ENCODE measurements at regions not wholly inside any gene's neighbourhood (a gene's known extent, or its start where the extent isn't known, plus 50 kb on each side); places are given as distances from the start of the nearest gene placed in this dataset.

GRCh38 chr2:9122367-9122766 lies 84.2 kb upstream of the ASAP2 start:
- Histone ChIP-seq H3K4me3 (no peak overlapping the region), H3K36me3 (ENCODE audit: low read depth) (no peaks in the 10 kb centered on the region), H3K9me3 (no peaks in the 10 kb centered on the region), H3K4me1 (ENCODE audit: low read depth) (no peaks in the 10 kb centered on the region)
- intact Hi-C loops (cut with DNase I, micrococcal nuclease) = no loop called here
- TF ChIP-seq CTCF (IDR thresholded peaks at IDR 0.05) = no peak
- no peak for ATAC-seq
- no peak for DNase-seq

- no peak for TF ChIP-seq CTCF (IDR thresholded peaks at IDR 0.05)
- intact Hi-C loops (cut with DNase I, micrococcal nuclease) = no loop called here
- Histone ChIP-seq H3K4me1 (ENCODE audit: low read depth) (no peaks in the 10 kb centered on the region), H3K36me3 (ENCODE audit: low read depth) (no peaks in the 10 kb centered on the region), H3K9me3 (no peaks in the 10 kb centered on the region), H3K4me3 (no peak overlapping the region)
- DNase-seq = no peak
- no peak for ATAC-seq
Measured at GRCh38 chr2:9118383-9118960, 88.1 kb upstream of the ASAP2 start.

GRCh38 chr2:9115229-9115628 lies 91.4 kb upstream of the ASAP2 start:
- TF ChIP-seq CTCF (IDR thresholded peaks at IDR 0.05) = no peak
- H3K4me3 ChIP-seq = no peak overlapping the region
- intact Hi-C loops (cut with DNase I, micrococcal nuclease) = no loop called here
- DNase-seq (no peak), ATAC-seq (no peak)
- no peaks in the 10 kb centered on the region for H3K4me1 ChIP-seq (ENCODE audit: low read depth)
- no peaks in the 10 kb centered on the region for H3K36me3 ChIP-seq (ENCODE audit: low read depth)
- H3K9me3 ChIP-seq = no peaks in the 10 kb centered on the region

GRCh38 chr2:9114458-9114857 lies 92.2 kb upstream of the ASAP2 start:
- no peak for TF ChIP-seq CTCF (IDR thresholded peaks at IDR 0.05)
- peak; percentile 71 for ATAC-seq

GRCh38 chr2:9113916-9114315 lies 92.7 kb upstream of the ASAP2 start:
- TF ChIP-seq CTCF (IDR thresholded peaks at IDR 0.05) = no peak
- intact Hi-C loops (cut with DNase I, micrococcal nuclease) = no loop called here
- H3K36me3 ChIP-seq (ENCODE audit: low read depth) = no peaks in the 10 kb centered on the region
- no peak for DNase-seq
- no peaks in the 10 kb centered on the region for H3K9me3 ChIP-seq
- no peak overlapping the region for H3K4me3 ChIP-seq
- ATAC-seq = no peak
- no peaks in the 10 kb centered on the region for H3K4me1 ChIP-seq (ENCODE audit: low read depth)

More at GRCh38 chr2:9114458-9114857, 92.2 kb upstream of the ASAP2 start:
- Histone ChIP-seq H3K4me1 (ENCODE audit: low read depth) (no peaks in the 10 kb centered on the region), H3K36me3 (ENCODE audit: low read depth) (no peaks in the 10 kb centered on the region), H3K4me3 (no peak overlapping the region), H3K9me3 (no peaks in the 10 kb centered on the region)
- no peak for DNase-seq
- intact Hi-C loops (cut with DNase I, micrococcal nuclease) = no loop called here

- intact Hi-C loops (cut with DNase I, micrococcal nuclease) = no loop called here
- Histone ChIP-seq H3K4me1 (ENCODE audit: low read depth) (peaks cover under 1% of the 10 kb centered on the region), H3K9me3 (no peaks in the 10 kb centered on the region), H3K36me3 (ENCODE audit: low read depth) (no peaks in the 10 kb centered on the region), H3K4me3 (no peak overlapping the region)
- ATAC-seq (no peak), DNase-seq (no peak)
- TF ChIP-seq CTCF (IDR thresholded peaks at IDR 0.05) = no peak
Measured at GRCh38 chr2:9113262-9113661, 93.3 kb upstream of the ASAP2 start.
